WI38 (cell line): ENCODE measurements at regions not wholly inside any gene's neighbourhood (a gene's known extent, or its start where the extent isn't known, plus 50 kb on each side); places are given as distances from the start of the nearest gene placed in this dataset.

Experiments used
- H3K4me3 ChIP-seq: 2 replicates; pipeline ENCODE4 v1.5.1; 2011; ENCODE audit warnings: low read depth, mild to moderate bottlenecking, control low read depth, low read length
- CTCF ChIP-seq: IDR thresholded peaks from 2 replicates; pipeline ENCODE4 v1.5.1; 2012; ENCODE audit warnings: low read depth, mild to moderate bottlenecking, control low read depth, low read length

GRCh38 chrX:39823424-39823823 lies 274.3 kb downstream of the BCOR start:
- no peak for TF ChIP-seq CTCF
- H3K4me3 ChIP-seq: no peak overlapping the region

- no peak overlapping the region for H3K4me3 ChIP-seq
- no peak for TF ChIP-seq CTCF
Measured at GRCh38 chrX:39823854-39824253, 273.9 kb downstream of the BCOR start.

DNA sequence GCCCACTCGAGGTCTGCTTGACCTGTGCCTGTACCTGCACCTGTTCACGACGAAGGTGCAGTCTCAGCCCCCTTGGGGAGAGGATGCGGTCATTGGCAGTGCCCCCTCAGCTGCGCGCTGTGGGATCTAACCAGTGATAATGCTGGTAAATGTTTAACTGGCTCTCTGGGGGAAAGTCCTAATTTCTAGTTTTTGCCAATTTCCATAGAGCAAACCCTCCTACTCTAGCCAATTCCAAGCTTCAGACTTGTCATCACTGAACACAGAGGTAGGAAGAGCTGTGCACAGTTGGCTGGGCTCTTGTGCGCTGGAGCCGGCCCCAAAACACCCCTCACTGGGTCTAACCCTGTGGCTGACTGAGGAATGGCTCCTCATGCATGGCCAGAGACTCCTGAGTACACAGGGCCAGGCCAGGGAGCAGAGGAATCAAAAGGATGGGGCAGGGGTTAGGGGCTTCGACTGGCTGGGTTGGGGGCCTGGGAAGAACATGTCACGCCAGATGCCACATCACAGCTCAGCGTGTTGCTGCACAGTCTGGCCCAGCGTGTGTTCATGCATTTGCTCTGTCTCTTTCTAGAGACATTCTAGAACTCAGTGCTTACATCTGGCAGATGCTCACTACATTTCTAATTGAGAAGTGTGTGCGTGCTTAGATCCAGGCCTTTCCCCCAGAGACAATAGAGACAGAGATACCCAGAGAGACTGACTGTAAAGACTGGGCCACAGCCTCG lies 270.8 kb downstream of the BCOR start:
- no peak overlapping the region for H3K4me3 ChIP-seq
- no peak for TF ChIP-seq CTCF

DNA sequence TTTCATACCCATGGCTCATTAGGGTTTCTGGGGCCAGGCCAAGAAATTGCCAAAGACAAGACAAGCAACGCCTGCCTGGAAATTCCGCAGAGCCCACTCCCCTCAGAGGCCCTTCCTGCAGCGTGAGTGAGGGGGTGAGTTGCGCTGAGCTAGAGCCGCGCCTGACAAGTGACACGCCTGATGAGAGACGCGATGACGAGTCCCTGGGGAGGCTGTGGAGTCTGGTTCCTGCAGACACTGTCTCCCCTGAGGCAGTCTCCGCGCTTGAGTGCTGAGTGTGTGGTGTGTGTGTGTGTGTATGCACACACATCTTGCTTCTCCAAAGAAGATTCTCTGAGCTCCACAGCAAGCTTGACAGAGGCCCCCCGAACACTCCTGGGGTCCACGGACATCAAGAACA lies 269.8 kb downstream of the BCOR start:
- no peak for TF ChIP-seq CTCF

GRCh38 chrX:39828971-39829370 lies 268.8 kb downstream of the BCOR start:
- no peak for TF ChIP-seq CTCF
- H3K4me3 ChIP-seq: no peak overlapping the region

More for the DNA sequence above, 269.8 kb downstream of the BCOR start:
- no peak overlapping the region for H3K4me3 ChIP-seq

DNA sequence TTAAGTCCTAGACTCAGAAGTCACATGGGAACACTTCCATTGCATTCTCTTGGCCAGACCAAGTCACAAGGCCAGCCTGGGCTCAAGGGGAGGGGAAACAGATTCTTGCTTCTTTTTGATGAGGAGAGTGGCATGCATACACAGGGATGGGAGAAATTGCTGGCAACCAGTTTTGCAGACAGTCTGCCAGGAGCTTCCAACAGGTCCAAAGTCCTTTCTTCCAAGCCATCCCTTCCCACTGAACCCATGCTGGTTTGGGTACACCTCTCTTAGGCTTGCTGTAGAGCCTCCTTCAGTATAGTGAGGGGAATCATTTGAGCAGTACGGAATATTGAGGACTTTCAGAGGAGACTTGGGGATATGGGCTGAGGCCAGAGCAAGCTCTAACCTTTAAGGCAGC lies 267.8 kb downstream of the BCOR start:
- TF ChIP-seq CTCF: no peak

GRCh38 chrX:39830414-39830813 lies 267.3 kb downstream of the BCOR start:
- no peak overlapping the region for H3K4me3 ChIP-seq
- TF ChIP-seq CTCF: no peak

More for the DNA sequence above, 267.8 kb downstream of the BCOR start:
- H3K4me3 ChIP-seq: no peak overlapping the region
